OCI-LY7 (cell line): ENCODE measurements at regions not wholly inside any gene's neighbourhood (a gene's known extent, or its start where the extent isn't known, plus 50 kb on each side); places are given as distances from the start of the nearest gene placed in this dataset.

Experiments
- BruUV-seq: library from RNA; stranded (reverse); fragments of 400-500 nt; replicated peaks from 2 replicates; lab custom pipeline; 2021; lab: Mats Ljungman, UMichigan
- CTCF ChIA-PET: fragments of 300-600 bp; sonication (Branson Sonifier 250); formaldehyde crosslinking; loops from one replicate; lab custom pipeline; 2022; ENCODE audit warnings: antibody characterized with exemption; ENCODE audit not compliant: unreplicated experiment; lab: Charles Lee
- POLR2A ChIA-PET: fragments of 300-600 bp; sonication (Branson Sonifier 250); formaldehyde crosslinking; loops from one replicate; lab custom pipeline; 2022; ENCODE audit warnings: antibody characterized with exemption; lab: Charles Lee
- DNase-seq: peaks from one replicate; pipeline ENCODE4 v3.0.0-alpha.2; 2015; ENCODE audit warnings: low spot score
- H2AFZ ChIP-seq: fragments of 200-600 bp; sonication (generic), shearing (Covaris generic); 2 replicates; pipeline ENCODE4 v1.6.1; 2014; ENCODE audit warnings: mild to moderate bottlenecking, antibody characterized with exemption, low read length, moderate library complexity
- H3K27ac ChIP-seq: fragments of 200-600 bp; sonication (generic); 2 replicates; pipeline ENCODE4 v1.5.1; 2014; ENCODE audit warnings: mixed run types, low read depth, mild to moderate bottlenecking, moderate library complexity, low read length, inconsistent platforms; ENCODE audit not compliant: poor library complexity, severe bottlenecking
- H3K36me3 ChIP-seq: fragments of 200-600 bp; sonication (generic); 2 replicates; pipeline ENCODE4 v1.6.1; 2014; ENCODE audit warnings: mild to moderate bottlenecking, antibody characterized with exemption, low read length, moderate library complexity, mixed read lengths; ENCODE audit not compliant: insufficient read depth
- H3K4me1 ChIP-seq: fragments of 200-600 bp; sonication (generic); 2 replicates; pipeline ENCODE4 v1.5.1; 2014; ENCODE audit warnings: mild to moderate bottlenecking, low read length; ENCODE audit not compliant: insufficient read depth, poor library complexity, severe bottlenecking
- H3K4me2 ChIP-seq: fragments of 200-600 bp; sonication (generic); 2 replicates; pipeline ENCODE4 v1.6.1; 2014; ENCODE audit warnings: mild to moderate bottlenecking, low read length
- H3K4me3 ChIP-seq: fragments of 200-600 bp; sonication (generic); 2 replicates; pipeline ENCODE4 v1.5.1; 2014; ENCODE audit warnings: mild to moderate bottlenecking, low read depth, low read length; ENCODE audit not compliant: poor library complexity, severe bottlenecking
- H3K79me2 ChIP-seq: fragments of 200-600 bp; sonication (generic); 2 replicates; pipeline ENCODE4 v1.6.1; 2016; ENCODE audit warnings: low read depth, mild to moderate bottlenecking, low read length, moderate library complexity, mixed read lengths; ENCODE audit not compliant: insufficient read depth
- H3K9me2 ChIP-seq: fragments of 200-600 bp; sonication (generic); 2 replicates; pipeline ENCODE4 v1.6.1; 2016; ENCODE audit warnings: mild to moderate bottlenecking, low read length, mixed read lengths; ENCODE audit not compliant: insufficient read depth
- H3K9me3 ChIP-seq: fragments of 200-600 bp; sonication (generic); 2 replicates; pipeline ENCODE4 v1.6.1; 2014; ENCODE audit warnings: mild to moderate bottlenecking, mixed run types, low read length, mixed read lengths
- H4K20me1 ChIP-seq: fragments of 200-600 bp; sonication (generic); 2 replicates; pipeline ENCODE4 v1.6.1; 2014; ENCODE audit warnings: mild to moderate bottlenecking, antibody characterized with exemption, low read length, moderate library complexity, mixed read lengths; ENCODE audit not compliant: insufficient read depth
- EZH2phosphoT487 ChIP-seq: fragments of 200-600 bp; sonication (generic); IDR thresholded peaks from 2 replicates; pipeline ENCODE4 v1.6.1; 2018; ENCODE audit warnings: low read depth, borderline replicate concordance, mild to moderate bottlenecking, mixed run types, antibody characterized with exemption, low read length, moderate library complexity, mixed read lengths
- intact Hi-C: fragments of 100-400 bp; cut with micrococcal nuclease; formaldehyde crosslinking; loops from one replicate; pipeline ENCODE4 v1.10.0; 2022; ENCODE audit not compliant: unreplicated experiment
- TF ChIP-seq, protein P1 (sequence below): fragments of 200-600 bp; sonication (generic); conservative IDR thresholded peaks from 2 replicates; pipeline ENCODE4 v1.5.1; 2014; ENCODE audit warnings: mild to moderate bottlenecking, antibody characterized with exemption, low read length, moderate library complexity, mixed read lengths

DNA sequence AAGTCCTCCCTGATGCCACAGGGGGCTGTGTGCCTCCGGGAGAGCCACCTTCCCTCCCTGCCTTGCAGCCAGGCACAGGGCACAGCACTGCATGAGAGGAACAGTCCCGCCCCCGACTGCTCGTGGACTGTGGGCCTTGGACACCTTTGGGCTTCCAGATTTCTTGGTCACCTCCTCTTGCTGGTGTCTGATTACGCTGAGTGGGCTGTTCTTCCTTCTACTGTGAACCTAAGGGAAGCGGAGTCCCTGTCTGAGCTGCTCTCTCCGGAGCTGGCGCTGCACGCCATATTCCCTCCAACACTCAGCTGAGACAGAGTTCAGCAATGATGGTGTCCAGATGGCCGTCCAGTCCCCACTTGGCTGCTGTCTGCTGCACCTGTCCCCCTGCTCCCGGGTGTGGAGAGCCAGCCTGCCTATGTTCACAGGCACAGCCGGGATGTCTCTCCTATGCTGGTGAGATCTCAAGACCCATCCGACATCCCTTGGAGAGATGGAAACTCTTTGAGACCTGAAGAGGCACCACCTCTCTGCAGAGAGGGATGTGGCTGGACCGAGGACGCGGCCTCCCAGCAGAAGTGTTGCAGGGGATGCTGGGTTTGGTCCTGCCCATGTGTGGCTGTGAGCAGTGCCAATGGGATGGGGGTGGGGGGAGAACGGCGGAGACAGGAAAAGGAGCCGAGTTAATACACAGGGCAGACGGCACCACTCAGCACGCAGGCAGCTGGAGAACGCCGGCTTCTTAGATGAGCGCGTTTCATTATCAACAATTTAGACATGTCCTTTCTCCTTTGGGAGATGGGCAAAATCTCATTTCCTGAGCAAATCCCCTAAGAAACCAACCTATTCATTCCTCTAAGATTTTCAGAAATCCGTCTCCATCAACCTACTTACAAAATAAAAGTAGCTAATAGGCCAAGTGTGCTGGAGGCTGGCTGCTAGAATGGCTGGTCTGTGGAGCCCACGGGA lies 171.9 kb downstream of the ENGASE start:
- no peak overlapping the region for H2AFZ ChIP-seq
- no peaks in the 10 kb centered on the region for H4K20me1 ChIP-seq
- no peak overlapping the region for H3K27ac ChIP-seq
- no peaks in the 10 kb centered on the region for H3K9me3 ChIP-seq
- DNase-seq, result no peak
- ChIA-PET CTCF (no interaction called here), POLR2A (interaction anchor here (0.6 kb wide), 1 partner anchor 36 kb away, joined by 4 read pairs; no protein-coding TSS in a partner anchor)
- no peak for TF ChIP-seq EZH2phosphoT487
- TF ChIP-seq, protein P1, sequence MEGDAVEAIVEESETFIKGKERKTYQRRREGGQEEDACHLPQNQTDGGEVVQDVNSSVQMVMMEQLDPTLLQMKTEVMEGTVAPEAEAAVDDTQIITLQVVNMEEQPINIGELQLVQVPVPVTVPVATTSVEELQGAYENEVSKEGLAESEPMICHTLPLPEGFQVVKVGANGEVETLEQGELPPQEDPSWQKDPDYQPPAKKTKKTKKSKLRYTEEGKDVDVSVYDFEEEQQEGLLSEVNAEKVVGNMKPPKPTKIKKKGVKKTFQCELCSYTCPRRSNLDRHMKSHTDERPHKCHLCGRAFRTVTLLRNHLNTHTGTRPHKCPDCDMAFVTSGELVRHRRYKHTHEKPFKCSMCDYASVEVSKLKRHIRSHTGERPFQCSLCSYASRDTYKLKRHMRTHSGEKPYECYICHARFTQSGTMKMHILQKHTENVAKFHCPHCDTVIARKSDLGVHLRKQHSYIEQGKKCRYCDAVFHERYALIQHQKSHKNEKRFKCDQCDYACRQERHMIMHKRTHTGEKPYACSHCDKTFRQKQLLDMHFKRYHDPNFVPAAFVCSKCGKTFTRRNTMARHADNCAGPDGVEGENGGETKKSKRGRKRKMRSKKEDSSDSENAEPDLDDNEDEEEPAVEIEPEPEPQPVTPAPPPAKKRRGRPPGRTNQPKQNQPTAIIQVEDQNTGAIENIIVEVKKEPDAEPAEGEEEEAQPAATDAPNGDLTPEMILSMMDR, result no peak
- H3K36me3 ChIP-seq, result no peaks in the 10 kb centered on the region
- BruUV-seq, result no TSS peak
- H3K4me1 ChIP-seq, result peaks cover 8% of the 10 kb centered on the region
- no peaks in the 10 kb centered on the region for H3K79me2 ChIP-seq
- no peak overlapping the region for H3K4me2 ChIP-seq
- intact Hi-C loops, result no loop called here
- H3K4me3 ChIP-seq, result no peak overlapping the region
- H3K9me2 ChIP-seq, result no peaks in the 10 kb centered on the region

DNA sequence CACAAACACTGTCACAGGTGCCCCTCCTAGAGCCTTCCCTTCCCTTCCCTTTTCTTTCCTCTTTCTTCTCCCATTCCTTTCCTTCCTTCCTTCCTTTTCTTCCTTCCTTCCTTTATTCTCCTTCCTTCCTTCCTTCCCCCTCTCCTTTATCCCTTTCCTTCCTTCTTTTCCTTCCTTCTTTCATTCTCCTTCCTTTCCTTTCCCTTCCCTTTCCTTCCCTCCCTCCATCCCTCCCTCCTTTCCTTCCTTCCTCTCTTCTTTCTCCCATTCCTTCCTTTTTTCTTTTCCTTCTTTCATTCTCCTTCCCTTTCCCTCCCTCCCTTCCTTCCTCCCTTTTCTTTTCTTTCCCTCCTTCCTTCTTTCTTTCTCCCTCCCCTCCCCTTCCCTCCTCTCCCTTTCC lies 170.0 kb downstream of the ENGASE start:
- DNase-seq, result no peak
- Histone ChIP-seq H3K27ac (no peak overlapping the region), H4K20me1 (no peaks in the 10 kb centered on the region), H3K36me3 (no peaks in the 10 kb centered on the region), H3K9me3 (no peaks in the 10 kb centered on the region), H3K4me3 (no peak overlapping the region), H3K4me1 (peaks cover 8% of the 10 kb centered on the region), H3K4me2 (no peak overlapping the region), H2AFZ (no peak overlapping the region), H3K9me2 (no peaks in the 10 kb centered on the region), H3K79me2 (no peaks in the 10 kb centered on the region)
- POLR2A ChIA-PET, result no interaction called here
- intact Hi-C loops, result no loop called here
- TF ChIP-seq EZH2phosphoT487, result no peak
- TF ChIP-seq, protein P1, result no peak
- CTCF ChIA-PET, result no interaction called here
- no TSS peak for BruUV-seq

DNA sequence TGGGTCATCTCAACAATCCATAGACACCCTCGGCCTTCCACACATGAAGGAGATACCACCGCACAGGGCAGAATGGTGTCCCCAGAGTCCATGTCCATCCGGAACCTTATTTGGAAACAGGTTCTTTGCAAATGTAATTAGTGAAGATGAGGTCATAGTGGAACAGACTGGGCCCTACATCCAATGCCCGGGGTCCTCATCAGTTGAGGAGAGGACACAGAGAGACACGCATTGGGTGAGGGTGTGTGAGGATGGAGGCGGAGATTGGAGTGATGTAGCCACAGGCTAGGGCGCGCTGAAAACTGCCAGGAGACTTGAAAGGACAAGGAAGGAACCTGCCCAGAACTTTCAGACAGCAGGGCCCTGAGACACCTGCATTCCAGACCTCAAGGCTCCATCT lies 169.4 kb downstream of the ENGASE start:
- H3K4me3 ChIP-seq, result no peak overlapping the region
- no TSS peak for BruUV-seq
- peaks cover 8% of the 10 kb centered on the region for H3K4me1 ChIP-seq
- H2AFZ ChIP-seq, result no peak overlapping the region
- ChIA-PET CTCF (no interaction called here), POLR2A (no interaction called here)
- no peak overlapping the region for H3K27ac ChIP-seq
- no peak overlapping the region for H3K4me2 ChIP-seq
- TF ChIP-seq, protein P1, result no peak
- TF ChIP-seq EZH2phosphoT487, result no peak
- H3K9me3 ChIP-seq, result no peaks in the 10 kb centered on the region
- intact Hi-C loops, result no loop called here
- no peaks in the 10 kb centered on the region for H3K36me3 ChIP-seq
- no peaks in the 10 kb centered on the region for H3K79me2 ChIP-seq
- H3K9me2 ChIP-seq, result no peaks in the 10 kb centered on the region
- no peak for DNase-seq
- H4K20me1 ChIP-seq, result no peaks in the 10 kb centered on the region
